Mucosa of rectum (tissue), 2 donors: ENCODE measurements at regions not wholly inside any gene's neighbourhood (a gene's known extent, or its start where the extent isn't known, plus 50 kb on each side); places are given as distances from the start of the nearest gene placed in this dataset.

Experiments
- H3K27ac ChIP-seq, 2 donors: one replicate each; pipeline ENCODE4 v1.7.0; 2013; ENCODE audit warnings: inconsistent platforms in 2 of 2, low read depth in 2 of 2, low read length in 2 of 2
- H3K27me3 ChIP-seq, 2 donors: one replicate each; pipeline ENCODE4 v1.7.0; 2013; ENCODE audit warnings: low read length in 2 of 2; ENCODE audit not compliant: control insufficient read depth in 2 of 2, insufficient read depth in 2 of 2
- H3K36me3 ChIP-seq, 2 donors: one replicate each; pipeline ENCODE4 v1.7.0; 2013; ENCODE audit warnings: low read length in 2 of 2; ENCODE audit not compliant: control insufficient read depth in 2 of 2, insufficient read depth in 2 of 2
- H3K4me1 ChIP-seq, 2 donors: one replicate each; pipeline ENCODE4 v1.7.0; 2013; ENCODE audit warnings: low read length in 2 of 2, mild to moderate bottlenecking in 1 of 2; ENCODE audit not compliant: control insufficient read depth in 2 of 2, insufficient read depth in 2 of 2
- H3K4me3 ChIP-seq, 2 donors: one replicate each; pipeline ENCODE4 v1.7.0; 2013; ENCODE audit warnings: low read length in 2 of 2
- H3K9ac ChIP-seq, 2 donors: one replicate each; pipeline ENCODE4 v1.7.0; 2013; ENCODE audit warnings: low read length in 2 of 2, low read depth in 1 of 2, mild to moderate bottlenecking in 1 of 2
- H3K9me3 ChIP-seq, 2 donors: one replicate each; pipeline ENCODE4 v1.7.0; 2013; ENCODE audit warnings: low read length in 2 of 2; ENCODE audit not compliant: control insufficient read depth in 2 of 2
- donor health status: healthy.
- donor health status: Normal muscosa, but diverticular disease.

DNA sequence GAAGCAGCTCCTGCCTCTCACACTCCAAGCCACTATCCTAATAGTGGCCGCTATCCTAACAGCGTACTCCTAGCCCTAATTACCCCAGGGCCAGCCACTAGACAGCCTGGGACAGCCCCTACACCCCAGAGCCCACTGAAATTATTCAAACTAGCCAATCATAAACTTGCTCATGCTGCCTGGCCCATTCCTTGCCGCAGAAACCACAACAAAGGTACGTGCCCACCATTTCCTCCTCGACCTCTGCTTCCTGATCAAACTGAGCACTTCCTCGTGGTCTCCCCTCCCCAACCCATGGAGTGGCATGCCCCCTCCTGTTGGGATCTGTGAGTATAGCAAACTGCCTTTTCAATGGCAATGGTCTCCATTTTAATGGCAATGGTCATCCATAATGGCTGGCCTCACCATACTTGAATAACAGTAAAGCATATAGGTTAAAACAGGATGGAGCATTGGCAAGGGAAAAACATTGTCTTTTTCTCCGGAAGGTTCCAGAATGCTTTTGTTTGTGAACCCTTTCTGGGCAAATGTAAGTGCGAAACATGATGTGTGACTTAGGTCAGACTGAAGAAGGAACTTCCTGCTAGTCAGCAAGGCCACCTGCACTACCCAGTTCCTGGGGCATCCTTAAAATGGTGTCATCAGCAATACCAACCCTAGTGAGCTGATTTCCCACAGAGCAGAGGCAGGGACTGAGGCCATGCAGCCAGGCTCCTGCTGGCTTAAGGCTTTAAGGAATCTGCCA is 107.1 kb upstream of the ATP6AP2 start:
- Histone ChIP-seq H3K27ac (no peak overlapping the region), H3K9ac (no peak overlapping the region), H3K36me3 (no peaks in the 10 kb centered on the region), H3K9me3 (no peaks in the 10 kb centered on the region), H3K27me3 (peaks cover 22 to 33% of the 10 kb centered on the region in 2 donors), H3K4me3 (no peak overlapping the region), H3K4me1 (peaks cover 0 to 4% of the 10 kb centered on the region in 2 donors)

DNA sequence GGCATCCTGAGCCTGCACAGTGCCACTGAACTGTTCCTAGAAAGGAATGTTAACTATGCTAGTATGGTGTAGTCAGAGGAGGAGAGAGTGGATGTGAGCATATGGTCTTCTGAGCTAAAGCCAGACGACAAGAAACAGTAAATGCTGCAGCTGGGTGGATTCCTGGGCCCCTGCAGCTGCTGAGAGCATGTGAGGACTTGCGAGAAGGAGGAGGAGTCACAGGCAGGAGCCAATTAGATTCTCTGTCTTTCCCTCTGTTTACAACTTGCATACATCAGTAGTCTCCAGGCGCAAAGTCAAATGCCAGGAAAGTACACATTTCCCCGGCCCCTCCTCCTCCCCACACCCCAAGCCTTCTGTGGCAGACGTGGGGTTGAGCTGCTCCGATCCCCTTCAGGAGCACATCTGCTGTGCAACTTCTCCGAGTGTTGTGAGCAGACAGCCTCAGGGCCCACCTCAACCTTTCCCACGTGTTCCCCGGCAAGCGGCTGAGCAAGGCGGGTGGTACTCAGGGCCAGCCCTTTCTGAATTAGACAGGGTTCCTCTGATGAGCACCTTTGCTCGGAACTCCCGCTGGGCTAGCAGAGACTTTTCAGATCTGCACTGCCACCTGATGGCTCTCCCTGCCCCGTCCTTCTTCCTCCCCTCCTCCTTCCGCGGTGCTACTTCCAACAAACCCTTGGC is 108.7 kb upstream of the ATP6AP2 start:
- Histone ChIP-seq H3K9me3 (no peaks in the 10 kb centered on the region), H3K27me3 (peaks cover 18 to 33% of the 10 kb centered on the region in 2 donors), H3K9ac (no peak overlapping the region), H3K27ac (peak overlapping the region in 1 of 2 donors; percentile 18), H3K4me1 (peaks cover 3 to 9% of the 10 kb centered on the region in 2 donors), H3K4me3 (peak overlapping the region in 1 of 2 donors; percentile 15), H3K36me3 (no peaks in the 10 kb centered on the region)

DNA sequence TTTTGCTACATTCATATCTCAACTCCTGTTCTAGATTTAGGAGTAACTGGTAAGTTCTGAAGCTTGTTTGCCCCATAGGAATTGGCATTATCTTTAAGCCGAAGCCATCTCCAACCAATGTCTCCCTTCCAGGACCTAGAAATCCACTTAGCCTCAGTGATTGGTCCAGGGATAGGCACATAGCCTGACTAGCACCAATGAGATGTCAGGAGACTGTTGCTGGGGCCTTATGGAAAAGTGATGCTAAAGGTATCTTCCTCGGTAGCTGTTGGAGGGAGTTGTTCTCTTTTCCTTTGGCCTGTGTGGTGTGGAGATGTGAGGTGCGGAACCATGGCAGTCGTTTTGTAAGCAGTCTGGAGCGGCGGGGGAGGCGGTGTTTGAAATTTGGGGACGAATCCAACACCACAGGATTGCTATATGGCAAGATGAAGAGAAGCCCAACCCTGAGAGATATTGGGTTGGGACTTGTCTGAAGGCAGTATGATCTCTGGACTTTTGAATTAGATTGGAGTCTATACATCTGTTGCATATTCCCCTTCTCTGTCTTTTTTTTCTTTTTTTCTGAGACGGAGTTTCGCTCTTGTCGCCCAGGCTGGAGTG is 109.8 kb upstream of the ATP6AP2 start:
- Histone ChIP-seq H3K4me1 (peaks cover 3 to 9% of the 10 kb centered on the region in 2 donors), H3K27me3 (peaks cover 13 to 24% of the 10 kb centered on the region in 2 donors), H3K9me3 (no peaks in the 10 kb centered on the region), H3K4me3 (no peak overlapping the region), H3K36me3 (no peaks in the 10 kb centered on the region), H3K27ac (no peak overlapping the region), H3K9ac (no peak overlapping the region)

DNA sequence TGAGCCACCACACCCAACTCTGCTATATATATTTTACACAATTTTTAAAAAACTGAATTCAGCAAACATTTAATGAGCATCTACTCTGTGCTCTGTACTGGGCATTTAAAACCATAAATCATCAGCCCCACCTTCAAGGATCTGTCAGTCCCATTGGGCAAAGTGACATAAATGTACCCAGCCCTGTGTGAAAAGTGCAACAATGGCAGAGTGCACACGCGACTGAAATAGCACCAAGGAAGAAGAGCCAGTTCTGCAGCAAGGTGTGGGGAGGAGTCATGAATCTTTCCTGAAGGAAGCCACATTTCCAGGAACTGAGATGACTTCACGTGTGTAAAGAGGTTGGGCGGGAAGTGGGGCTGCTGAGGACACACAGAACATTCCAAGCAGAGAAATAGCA is 111.5 kb upstream of the ATP6AP2 start:
- H3K27me3 ChIP-seq = peaks cover 14 to 24% of the 10 kb centered on the region in 2 donors
- no peak overlapping the region for H3K9ac ChIP-seq
- no peaks in the 10 kb centered on the region for H3K9me3 ChIP-seq

DNA sequence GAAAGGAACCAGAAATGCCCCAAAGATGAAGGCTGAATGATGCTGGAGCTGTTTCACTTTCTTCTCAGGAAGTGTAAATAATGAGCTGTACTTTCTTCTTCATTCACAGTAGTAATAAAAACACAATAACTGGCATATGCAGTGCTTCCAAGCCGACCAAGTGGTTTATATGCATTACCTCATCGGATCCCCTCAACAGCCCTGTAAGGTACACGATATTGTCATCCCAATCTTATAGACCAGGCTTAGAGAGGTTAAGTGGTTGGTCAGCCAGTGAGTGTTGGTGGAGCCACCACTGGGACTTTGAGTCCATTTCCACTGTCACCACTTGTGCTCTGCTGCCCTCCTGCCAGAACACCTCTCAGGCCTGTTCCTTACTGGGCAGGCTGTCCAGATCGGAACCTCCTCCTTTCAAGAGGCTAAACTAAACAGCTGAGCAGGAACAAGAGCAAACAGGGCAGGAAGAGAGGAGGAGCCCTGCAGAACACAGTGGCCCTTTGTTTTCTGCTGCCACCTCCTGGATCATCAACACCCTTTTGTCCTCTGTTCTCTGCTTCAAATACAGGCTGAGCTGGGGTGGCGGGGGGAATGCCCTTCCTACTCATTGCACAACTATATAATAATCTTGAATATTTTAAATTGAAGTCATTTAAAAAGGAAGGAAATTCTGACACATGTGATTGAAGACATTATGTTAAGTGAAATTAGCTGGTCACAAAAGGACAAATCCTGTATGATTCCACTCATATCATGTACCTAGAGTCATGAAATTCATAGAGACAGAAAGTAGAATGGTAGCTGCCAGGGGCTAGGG is 112.5 kb upstream of the ATP6AP2 start:
- H3K27ac ChIP-seq = peak overlapping the region; percentile 48 to 54

More for the DNA sequence above, 111.5 kb upstream of the ATP6AP2 start:
- Histone ChIP-seq H3K27ac (no peak overlapping the region), H3K4me1 (peaks cover 3 to 9% of the 10 kb centered on the region in 2 donors), H3K4me3 (no peak overlapping the region), H3K36me3 (no peaks in the 10 kb centered on the region)

DNA sequence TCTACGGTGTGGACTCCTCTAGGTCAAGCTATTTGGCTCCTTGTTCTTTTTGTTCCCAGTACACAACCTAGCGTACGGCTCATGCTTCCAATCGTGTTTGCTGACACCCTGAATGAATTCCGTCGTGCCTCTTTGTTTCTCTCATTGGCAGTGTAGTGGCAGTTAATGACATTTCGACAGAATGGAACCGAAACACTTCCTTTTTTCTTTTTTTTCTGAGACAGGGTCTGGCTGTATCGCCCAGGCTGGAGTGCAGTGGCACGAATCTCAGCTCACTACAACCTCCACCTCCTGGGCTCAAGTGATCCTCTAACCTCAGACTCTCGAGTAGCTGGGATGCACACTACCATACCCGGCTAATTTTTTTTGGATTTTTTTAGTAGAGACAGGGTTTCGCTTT is 113.3 kb upstream of the ATP6AP2 start:
- H3K27ac ChIP-seq = no peak overlapping the region
- H3K36me3 ChIP-seq = no peaks in the 10 kb centered on the region
- H3K9me3 ChIP-seq = no peaks in the 10 kb centered on the region
- H3K27me3 ChIP-seq = peaks cover 7 to 22% of the 10 kb centered on the region in 2 donors
- H3K4me3 ChIP-seq = no peak overlapping the region
- H3K9ac ChIP-seq = no peak overlapping the region
- H3K4me1 ChIP-seq = peaks cover 3 to 9% of the 10 kb centered on the region in 2 donors

More for the DNA sequence above, 112.5 kb upstream of the ATP6AP2 start:
- H3K9me3 ChIP-seq = no peaks in the 10 kb centered on the region
- H3K4me1 ChIP-seq = peaks cover 3 to 9% of the 10 kb centered on the region in 2 donors
- no peak overlapping the region for H3K4me3 ChIP-seq
- no peak overlapping the region for H3K9ac ChIP-seq
- H3K27me3 ChIP-seq = peaks cover 7 to 22% of the 10 kb centered on the region in 2 donors
- no peaks in the 10 kb centered on the region for H3K36me3 ChIP-seq

DNA sequence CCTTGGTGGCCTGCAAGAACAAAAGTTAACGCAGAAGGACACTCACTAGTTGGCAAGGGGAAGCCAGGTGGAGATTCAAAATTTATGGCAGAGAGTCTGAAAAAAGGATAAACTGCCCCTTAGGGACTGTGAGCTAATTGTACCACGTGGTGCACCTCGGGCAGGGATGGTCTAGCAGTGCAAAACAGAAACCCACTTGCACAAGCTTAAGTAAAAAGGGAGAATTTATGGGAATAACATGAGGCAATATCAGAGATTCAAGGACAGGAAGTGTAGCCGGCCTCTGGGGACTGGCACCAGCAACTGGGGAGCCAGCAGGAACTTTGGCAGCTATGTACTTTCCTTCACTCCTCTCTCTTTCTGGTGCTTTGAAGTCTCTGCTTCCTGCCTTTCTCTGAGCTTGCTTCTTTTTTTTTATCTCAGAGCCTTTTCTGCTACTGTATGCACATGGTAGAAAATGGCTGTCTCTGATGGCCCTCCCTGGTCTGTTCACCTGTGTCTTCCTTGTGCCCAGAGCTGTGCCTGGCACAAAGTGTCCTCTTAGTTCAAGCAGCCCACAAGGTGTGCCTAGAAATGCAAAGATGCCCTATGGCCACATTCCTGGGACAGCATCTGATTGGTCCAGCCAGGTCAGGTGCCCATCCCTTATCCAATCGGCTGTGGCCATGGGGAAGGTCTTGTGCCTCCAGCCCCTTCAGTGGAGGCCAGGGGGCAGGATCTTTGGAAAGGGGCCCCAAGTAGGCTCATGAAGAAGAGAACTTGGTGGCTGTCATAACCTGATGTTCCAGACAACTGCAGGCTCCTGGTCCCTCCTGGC is 114.8 kb upstream of the ATP6AP2 start:
- Histone ChIP-seq H3K9ac (no peak overlapping the region), H3K27ac (no peak overlapping the region), H3K9me3 (no peaks in the 10 kb centered on the region), H3K4me3 (no peak overlapping the region), H3K27me3 (peaks cover 7 to 16% of the 10 kb centered on the region in 2 donors), H3K4me1 (peaks cover 3 to 5% of the 10 kb centered on the region in 2 donors), H3K36me3 (no peaks in the 10 kb centered on the region)

DNA sequence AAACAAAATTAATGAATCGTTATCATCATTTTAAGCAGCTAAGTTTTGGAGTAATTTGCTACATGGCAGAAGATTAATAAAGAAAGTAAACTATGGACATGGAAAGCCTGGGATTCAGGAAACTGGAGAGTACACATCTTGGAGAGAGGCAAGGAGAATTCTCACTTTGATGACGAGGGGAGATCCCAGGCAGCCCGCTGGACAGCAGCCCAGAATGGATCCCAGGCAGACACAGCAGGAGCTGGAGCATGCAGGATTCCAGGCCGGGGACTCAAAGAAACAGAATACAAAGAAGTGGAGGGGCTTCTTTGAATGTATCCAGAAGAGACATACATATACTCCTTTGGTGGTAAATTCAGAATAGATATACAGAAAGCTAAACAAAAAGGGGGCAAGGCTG is 118.0 kb upstream of the ATP6AP2 start:
- H3K27me3 ChIP-seq = peaks cover 7 to 16% of the 10 kb centered on the region in 2 donors

DNA sequence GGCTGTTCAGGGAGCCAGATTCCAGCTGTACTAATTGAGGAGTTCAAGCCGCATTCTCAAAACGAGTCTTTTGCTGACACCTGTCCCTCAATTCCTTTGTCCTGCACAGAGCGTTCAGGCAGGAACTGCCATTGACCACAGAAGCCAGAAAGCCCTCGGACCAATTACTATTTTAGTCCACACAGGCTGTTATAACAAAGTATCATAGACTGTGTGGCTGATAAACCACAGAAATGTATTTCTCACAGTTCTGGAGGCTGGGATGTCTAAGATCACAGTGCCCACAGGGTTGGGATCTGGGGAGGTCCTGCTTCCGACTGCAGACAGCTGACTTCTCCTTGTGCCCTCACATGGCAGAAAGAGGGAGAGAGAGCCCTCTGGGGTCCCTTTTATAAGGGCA is 119.8 kb upstream of the ATP6AP2 start:
- Histone ChIP-seq H3K36me3 (no peaks in the 10 kb centered on the region), H3K4me3 (no peak overlapping the region), H3K27me3 (peaks cover 7 to 20% of the 10 kb centered on the region in 2 donors), H3K9ac (no peak overlapping the region), H3K4me1 (no peaks in the 10 kb centered on the region), H3K9me3 (no peaks in the 10 kb centered on the region), H3K27ac (no peak overlapping the region)

More for the DNA sequence above, 118.0 kb upstream of the ATP6AP2 start:
- no peaks in the 10 kb centered on the region for H3K36me3 ChIP-seq
- H3K27ac ChIP-seq = no peak overlapping the region
- H3K9me3 ChIP-seq = no peaks in the 10 kb centered on the region
- no peak overlapping the region for H3K4me3 ChIP-seq
- H3K4me1 ChIP-seq = peaks cover 0 to 1% of the 10 kb centered on the region in 2 donors
- H3K9ac ChIP-seq = no peak overlapping the region
